GM19463 (cell line): ENCODE measurements at regions not wholly inside any gene's neighbourhood (a gene's known extent, or its start where the extent isn't known, plus 50 kb on each side); places are given as distances from the start of the nearest gene placed in this dataset.
"Not testable (repeated sequence)": the region's sequence is repeated elsewhere in the genome, so short reads cannot be mapped to it uniquely, and the experiment has no call there.

Experiments
- ATAC-seq: cut with Tn5 transposase; IDR thresholded peaks from one replicate; pipeline ENCODE4 v1.9.1; 2021; ENCODE audit warnings: mild to moderate bottlenecking, moderate library complexity; ENCODE audit not compliant: unreplicated experiment

GRCh38 chr14:97804056-97804455, 1006.9 kb downstream of the VRK1 start:
- no peak for ATAC-seq

GRCh38 chr14:97806891-97807290, 1009.7 kb downstream of the VRK1 start:
- ATAC-seq: no peak

DNA sequence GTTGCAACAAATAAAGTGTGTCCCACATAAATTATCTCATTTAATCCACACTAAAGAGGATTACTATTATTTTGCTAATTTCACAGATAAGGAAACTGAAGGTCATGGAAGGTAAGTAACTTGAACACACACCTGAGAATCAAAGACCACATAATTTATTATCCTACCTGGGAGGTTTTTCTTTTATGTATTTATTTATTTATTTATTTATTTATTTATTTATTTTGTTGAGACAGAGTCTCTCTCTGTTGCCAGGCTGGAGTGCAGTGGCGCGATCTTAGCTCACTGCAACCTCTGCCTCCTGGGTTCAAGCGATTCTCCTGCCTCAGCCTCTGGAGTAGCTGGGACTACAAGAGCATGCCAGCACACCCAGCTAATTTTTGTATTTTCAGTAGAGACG, 1011.4 kb downstream of the VRK1 start:
- not testable (repeated sequence) for ATAC-seq

GRCh38 chr14:97813556-97813955, 1016.4 kb downstream of the VRK1 start:
- no peak for ATAC-seq

DNA sequence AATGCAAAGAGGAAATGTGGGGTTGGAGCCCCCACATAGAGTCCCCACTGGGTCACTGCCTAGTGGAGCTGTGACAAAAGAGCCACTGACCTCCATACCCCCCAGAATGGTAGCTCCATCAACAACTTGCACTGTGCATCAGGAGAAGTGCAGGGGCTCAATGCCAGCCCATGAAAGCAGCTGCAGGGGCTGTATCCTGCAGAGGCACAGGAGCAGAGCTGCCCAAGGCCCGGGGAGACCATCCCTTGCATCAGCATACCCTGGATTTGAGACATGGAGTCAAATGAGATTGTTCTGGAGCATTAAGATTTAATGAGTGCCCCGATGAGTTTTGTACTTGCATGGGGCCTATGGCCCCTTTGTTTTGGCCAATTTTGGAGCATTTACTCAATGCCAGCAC, 1023.6 kb downstream of the VRK1 start:
- ATAC-seq: no peak

- no peak for ATAC-seq
Measured at GRCh38 chr14:97824218-97824617, 1027.0 kb downstream of the VRK1 start.

- ATAC-seq: no peak
Measured at GRCh38 chr14:97827746-97828145, 1030.6 kb downstream of the VRK1 start.

DNA sequence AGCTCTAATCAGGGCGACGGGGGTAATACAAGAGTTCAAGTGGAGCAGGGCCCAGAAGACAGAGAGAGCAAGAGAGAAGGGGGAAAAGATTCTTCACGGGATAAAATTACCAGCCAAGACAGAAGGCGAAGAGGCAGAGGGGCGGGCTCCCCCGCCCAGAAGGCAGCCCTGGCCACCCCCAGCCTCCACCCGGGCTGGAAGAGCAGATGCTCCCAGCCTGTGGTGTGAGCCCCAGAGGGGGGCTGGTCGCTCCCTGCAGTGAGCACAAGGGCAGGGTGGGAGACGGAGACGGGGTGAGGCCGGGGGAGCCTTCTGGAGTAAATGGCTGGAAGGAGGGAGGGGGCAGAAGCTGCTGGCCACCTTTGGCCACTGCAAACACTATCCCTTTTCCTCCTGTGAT, 1035.6 kb downstream of the VRK1 start:
- no peak for ATAC-seq

- no peak for ATAC-seq
Measured at GRCh38 chr14:97838986-97839385, 1041.8 kb downstream of the VRK1 start.

- no peak for ATAC-seq
Measured at GRCh38 chr14:97840159-97840558, 1043.0 kb downstream of the VRK1 start.

DNA sequence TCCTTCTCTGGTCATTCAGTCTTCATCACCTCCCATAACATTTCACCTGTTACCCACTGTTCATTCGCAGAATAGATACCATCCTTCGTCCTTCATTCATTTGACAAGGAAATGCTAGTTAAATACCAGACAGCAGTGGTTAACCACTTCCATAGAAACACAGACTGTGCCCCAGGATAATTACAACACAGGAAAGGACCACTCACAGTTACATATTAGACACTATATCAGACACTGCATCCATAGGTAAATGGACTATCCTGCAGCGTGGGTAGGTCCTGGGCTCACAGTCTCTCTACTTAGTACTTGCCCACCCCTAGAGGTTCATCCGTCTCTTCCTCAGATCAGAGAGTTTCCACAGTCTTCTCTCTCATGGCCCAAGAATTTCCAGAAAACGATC, 1044.6 kb downstream of the VRK1 start:
- no peak for ATAC-seq

GRCh38 chr14:97843066-97843465, 1045.9 kb downstream of the VRK1 start:
- no peak for ATAC-seq

GRCh38 chr14:97844042-97844441, 1046.9 kb downstream of the VRK1 start:
- ATAC-seq: no peak

DNA sequence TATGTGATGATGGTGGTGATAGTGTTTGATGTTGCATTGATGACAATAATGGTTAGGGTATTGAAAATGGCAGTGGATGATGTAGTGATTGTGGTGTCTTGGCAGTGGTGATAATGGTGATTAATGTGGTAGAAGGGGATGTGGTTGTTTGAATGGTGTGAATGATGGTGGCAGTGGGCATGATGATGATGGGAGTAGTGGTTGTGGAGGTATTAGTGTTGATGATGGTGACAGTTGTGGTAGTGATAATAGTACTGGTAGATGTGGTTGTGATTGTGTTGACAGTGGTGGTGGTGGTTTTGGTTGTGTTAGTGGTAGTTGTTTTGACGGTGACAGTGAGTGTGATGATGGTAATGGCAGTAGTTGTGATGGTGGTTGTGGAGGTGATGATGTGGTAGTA, 1049.0 kb downstream of the VRK1 start:
- ATAC-seq: no peak

DNA sequence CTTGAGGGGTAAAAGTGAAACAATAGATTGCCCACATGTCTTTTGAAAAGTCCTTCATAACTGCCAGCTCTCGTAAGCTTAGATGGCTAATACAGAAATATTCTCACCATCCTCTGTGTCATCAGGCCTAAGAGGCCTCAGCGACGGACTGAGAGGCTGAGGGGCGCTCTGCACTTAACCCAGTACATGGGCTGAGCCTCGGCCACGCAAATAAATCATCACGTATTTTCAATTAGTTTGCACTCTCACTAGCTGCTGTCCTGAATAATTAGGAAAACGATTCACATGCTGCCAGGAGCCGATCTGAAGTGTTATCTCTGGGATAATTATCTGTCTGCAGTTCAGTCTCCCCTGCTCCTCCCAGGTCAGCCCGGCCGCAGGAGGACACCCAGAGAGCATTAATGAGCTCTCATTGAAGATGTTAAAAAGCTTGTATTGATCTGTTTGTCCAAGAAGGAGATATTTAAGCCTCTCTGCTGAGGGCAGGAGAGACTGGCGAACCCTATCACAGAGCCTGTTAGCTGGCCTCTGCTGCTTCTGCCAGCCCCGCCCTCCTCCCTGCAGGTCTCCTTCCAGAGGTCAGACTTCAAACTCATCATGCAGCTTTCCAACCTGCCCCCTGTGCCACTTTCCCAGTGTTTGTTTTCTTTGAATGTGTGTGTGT, 1051.3 kb downstream of the VRK1 start:
- ATAC-seq: no peak

GRCh38 chr14:97850466-97850865, 1053.3 kb downstream of the VRK1 start:
- ATAC-seq: no peak

DNA sequence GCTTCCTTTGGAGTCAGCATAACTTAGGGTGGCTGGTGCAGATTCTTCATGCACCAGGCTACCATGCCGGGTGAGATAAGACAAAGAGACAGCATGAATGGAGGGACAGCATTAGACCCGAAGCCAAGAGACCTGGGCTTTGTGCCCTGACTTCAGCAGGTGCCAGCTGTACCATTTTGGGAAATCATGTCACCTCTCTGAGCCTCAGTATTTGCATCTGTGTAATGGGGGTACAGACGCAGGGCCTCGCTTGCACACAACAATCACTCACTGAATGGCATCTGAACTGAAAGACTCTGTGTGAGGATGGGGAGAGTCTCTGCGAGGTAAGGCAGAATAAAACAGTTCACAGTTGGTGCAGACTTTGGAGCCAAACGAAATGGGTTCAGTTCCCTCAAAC, 1053.7 kb downstream of the VRK1 start:
- ATAC-seq: no peak

DNA sequence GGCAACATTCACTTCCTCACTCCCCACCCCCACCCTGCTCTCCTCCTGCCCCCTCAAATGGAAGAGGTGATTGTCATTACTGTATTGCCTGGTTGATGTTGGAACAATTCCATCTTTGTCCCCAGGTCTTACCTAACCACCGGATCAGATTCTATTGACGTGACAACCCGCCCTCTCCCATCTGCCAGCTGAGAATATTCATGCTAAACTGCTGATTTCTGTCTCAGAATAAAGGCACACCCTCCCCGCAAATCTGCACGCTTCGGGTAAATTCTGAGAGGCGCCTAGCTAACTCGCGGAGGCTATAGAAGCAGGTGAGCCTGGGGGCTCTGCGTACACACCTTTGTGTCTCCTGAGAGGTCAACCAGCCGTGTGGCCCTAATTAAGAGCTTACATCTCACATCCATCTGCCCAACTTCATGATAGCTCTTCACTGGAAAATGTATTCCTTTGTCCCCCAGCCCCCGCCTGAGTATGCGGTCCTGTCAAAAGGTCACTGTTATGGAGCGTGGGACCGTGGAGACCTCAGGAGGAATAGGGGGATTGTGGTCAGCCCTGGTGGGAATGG, 1054.3 kb downstream of the VRK1 start:
- no peak for ATAC-seq

DNA sequence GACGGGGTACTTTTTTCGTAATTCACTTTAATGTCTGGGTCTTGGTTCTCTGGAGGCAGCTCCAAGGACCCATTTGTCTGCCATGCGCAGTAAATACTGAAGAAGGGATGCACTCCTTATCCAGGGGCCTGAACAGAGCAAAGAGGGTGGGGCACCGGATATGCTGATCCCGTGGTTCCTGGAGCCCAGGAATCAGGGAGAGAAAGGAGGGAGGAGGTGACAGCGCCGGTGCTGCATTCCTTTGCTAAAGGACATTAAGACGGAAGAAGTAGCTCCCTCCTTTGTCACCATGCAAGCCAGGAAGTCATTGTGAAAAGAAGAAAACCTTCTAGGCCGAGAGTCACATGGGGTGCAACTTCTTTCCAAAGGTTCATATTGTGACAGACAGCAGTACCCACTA, 1057.7 kb downstream of the VRK1 start:
- ATAC-seq: no peak

GRCh38 chr14:97866195-97866594, 1069.0 kb downstream of the VRK1 start:
- no peak for ATAC-seq

- ATAC-seq: no peak
Measured at GRCh38 chr14:97866664-97867063, 1069.5 kb downstream of the VRK1 start.

DNA sequence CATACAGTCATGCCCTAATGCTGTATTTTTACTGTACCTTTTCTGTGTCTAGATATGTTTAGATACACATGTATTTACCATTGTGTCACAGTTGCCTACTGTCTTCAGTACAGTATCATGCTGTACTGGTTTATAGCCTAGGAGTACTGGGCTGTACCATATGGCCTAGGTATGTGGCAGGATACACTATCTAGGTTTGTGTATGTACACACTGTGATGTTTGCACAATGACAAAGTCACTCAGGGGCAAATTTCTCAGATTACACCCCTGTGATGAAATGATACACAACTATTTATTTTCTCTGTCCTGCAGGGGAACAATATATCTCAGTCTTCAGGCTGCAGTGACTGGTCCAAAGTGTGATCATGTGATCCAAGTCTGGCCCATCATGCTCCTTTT, 1076.1 kb downstream of the VRK1 start:
- no peak for ATAC-seq

GRCh38 chr14:97874394-97874793, 1077.2 kb downstream of the VRK1 start:
- ATAC-seq: no peak
